Stimulated activated CD4-positive, alpha-beta T cell treated with anti-CD3 and anti-CD28 coated beads, Interleukin-15, amount 100 ng/mL, for 24 hours (primary cell): ENCODE measurements at regions not wholly inside any gene's neighbourhood (a gene's known extent, or its start where the extent isn't known, plus 50 kb on each side); places are given as distances from the start of the nearest gene placed in this dataset.

Experiments
- DNase-seq: peaks from one replicate; pipeline ENCODE4 v3.0.0-alpha.2; 2020

DNA sequence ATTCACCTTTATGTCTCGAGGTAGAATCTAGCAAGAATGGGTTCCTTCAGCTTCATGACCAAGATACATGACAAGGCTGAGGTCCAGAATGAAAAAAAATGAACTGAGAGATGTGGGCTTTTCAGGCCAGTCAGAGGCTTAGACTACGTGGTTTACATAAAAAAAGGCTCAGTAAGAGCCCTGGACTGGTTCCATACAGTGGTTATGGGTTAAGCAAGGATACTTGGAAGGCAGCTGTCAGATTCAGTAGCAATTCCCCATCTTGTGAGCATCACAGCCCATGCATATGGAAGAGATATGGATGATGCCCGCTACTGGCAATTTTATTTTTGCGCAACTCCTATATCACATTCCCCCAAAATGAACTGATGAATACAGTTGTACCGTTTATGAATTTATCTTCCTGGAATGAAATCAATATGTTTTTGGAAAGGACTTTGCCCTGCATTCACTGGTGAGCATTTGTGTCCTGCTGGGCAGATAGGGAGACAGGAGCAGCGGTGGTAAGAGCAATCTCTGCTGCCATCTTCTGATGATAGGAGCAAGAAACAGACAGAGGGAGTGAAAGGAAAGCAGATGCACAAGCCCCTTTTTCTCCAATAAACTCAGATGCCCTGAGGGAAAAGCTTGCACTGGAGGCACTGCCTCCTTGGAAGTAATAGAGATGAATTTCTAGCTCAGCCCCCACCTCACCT, 280.4 kb downstream of the GALC start:
- DNase-seq = no peak

DNA sequence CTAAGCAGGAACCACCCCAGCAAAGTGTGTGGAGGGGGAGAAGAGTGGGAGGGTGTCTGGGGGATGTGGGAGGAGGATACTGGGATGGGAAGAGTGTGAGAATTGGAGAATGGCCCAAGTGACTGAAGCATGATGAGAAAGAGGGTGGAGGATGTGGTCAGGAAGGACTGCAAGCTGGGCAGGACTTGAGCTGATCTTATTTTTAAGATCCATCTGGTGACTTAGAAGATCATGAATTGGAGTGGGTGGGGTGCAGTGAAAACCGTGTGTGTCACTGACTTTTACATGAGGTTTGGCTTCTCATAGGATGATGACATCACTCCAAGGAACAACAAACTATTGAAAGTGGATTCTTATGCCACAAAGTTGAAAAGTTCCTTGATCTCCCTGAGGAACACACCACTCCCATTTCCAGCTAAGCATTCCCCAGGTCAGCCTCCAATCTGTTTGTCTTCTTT, 287.5 kb downstream of the GALC start:
- no peak for DNase-seq

DNA sequence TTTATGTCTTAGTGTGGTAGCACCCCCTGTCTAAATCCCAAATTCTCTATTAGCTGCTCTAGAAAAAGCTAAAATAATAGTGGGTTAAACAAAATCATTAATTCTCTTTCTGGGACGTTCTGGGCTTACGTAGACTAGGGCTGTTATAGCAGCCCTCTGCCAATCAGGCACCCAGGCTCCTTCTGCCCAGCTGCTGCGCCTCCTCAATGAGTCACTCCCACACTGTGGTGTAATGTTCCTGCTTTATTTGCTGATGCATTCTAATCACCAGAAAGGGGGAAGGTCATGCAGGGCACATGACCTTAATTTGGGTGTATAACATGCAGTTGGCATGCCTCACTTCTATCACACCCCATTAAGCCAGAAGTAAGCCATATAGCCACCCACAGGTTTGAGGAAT, 294.5 kb downstream of the GALC start:
- no peak for DNase-seq

DNA sequence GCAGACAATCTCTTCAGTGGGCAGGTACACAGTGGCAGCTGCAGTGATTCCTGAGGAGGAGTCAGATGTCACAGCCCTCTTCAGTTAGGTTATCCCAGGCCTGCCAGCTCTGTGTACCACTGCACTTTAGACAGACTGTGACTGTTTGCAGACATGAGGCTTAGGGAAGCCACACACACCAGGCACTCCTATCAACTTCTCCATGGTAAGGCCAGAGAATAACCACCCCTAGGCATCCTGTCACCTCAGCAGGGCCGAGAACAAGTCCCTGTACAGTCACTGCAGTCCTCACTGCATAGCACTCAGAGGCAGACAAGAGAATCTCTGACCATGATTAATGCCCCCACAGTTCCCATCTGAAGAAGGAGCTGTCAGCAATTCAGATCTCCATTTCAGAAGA, 296.5 kb downstream of the GALC start:
- DNase-seq = no peak

DNA sequence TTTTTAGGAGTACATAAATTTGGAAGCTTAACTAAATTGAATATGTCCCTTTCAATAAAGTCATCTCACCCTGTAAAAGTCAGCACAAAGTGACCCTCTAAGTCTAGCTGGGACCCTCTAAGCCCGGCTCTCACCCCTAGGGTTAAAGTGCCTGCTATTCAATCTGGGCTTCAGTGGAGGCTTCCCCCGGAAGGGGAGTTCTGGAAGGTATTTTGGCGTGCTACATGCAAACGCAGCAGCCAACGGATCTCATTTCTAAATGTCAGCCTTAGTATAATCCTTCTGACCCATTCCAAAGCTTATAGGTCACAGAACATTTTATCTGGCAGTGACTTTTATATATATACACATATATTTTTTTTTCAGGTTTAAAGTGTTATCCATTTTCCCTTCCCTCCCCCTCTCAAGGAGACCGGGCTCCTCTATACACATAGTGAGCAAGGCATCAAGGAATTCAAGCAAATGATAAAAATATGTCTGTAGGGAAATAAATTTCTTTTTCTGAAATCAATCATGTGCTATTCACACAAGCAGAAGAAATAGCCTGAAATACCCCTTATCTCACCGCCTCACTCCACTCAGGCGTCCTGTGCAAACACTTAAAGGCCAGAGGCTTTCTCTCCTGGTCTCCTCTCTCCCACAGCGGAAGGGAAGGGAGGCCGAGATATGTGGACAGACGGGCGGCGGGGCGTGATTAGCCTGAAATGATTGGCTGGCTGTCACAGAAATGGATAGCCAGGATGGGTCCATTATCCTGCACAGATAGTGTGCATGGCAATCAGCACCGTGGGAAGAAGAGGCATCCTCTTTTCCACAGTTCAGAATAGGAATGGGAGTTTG, 301.7 kb downstream of the GALC start:
- DNase-seq = no peak

DNA sequence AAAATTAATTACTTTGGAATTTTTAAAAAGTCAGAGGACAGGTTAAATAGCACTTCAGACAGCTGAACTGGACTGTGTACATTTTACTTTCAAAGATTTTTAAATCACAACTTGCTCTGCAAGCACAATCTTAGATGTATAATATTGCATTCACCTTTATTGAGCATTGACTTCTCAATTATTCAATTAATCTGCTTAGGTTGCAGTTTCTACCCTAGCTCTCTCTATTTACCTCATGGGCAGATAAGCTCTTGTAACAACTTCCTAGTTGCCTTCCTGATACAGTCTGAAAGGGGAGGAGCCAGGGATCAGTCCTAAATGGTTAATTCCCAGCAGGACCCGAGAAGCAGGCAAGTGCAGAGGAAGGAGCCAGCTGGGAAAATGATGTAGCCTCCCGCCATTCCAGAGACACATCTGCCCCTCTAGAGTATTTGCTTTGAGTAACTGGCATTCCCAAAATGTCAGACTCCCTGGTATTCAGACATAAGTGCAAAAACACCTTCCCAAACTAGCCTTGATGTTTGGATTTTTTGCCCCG, 302.8 kb downstream of the GALC start:
- DNase-seq = no peak

DNA sequence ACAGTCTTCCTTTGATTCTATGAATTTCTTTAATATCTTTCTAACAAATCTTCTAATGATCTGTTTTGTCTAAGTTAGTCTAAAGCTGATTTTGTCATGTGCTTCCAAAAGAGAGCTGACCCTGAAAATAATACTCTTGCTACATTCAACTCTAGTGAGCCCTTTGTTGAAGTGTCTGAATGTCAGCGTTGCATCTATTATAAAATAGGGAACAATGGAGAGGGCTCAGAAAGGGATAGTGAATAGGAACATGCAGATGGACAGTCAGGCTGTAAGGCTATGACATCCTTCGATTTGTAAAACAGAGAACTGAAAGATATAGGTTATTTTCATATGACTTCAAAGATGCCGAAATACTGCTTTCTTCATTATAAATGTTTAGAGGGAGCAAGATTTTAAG, 304.5 kb downstream of the GALC start:
- no peak for DNase-seq

DNA sequence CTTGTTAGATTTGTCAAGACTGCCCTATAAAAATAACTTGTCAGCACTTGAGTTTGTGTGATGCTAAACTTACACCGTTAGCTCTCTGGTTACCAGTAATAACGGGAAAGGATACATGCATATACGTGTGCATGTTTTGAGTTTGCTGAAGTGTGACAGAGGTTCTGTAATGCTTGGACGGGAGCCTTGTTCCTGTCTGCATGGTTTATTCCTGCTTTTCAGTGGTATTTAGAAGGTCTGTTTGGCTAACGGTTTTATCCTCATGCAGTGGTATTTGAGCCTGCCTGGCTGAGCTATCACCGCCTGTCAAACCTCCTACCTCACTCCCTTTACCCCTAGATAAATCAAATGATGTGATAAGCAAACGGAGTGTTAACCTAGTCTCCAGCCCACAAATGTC, 305.6 kb downstream of the GALC start:
- no peak for DNase-seq

DNA sequence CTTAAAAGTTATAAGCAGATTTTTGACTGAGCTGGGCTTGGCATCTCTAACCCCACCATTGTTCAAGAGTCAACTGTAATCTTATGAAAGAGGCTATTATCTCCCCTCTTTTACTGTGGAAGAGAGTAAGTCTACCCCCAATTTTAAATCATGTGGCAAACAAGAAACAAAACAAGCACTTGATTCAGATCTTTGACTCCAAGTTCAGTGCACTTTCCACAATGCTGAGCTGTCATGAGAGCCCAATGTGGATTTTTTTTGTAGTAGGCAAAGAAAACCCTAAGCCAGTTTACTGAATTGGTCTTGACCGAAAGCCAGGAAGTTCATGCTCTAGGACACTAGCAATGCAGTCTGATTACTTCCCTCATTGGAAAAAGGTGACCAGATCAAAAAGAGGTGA, 306.2 kb downstream of the GALC start:
- no peak for DNase-seq

DNA sequence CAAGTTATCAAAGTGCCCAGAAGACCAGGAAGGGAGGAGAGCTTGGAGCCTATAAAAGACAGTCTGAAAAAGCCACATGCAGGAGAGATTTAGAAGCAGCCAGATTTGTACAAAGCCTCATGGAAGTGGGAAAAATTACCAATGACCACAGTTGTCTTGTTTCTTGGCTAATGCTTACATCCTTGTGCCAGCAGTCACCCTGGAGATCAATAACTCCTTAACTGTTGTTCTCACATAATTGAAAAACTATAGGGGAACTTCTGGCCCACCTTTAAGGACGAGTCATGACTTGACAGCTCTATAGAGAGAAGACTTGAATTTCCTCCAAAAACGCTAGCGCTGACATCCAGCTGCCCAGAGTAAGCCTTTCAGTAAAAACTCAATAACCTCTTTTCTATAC, 313.1 kb downstream of the GALC start:
- no peak for DNase-seq

DNA sequence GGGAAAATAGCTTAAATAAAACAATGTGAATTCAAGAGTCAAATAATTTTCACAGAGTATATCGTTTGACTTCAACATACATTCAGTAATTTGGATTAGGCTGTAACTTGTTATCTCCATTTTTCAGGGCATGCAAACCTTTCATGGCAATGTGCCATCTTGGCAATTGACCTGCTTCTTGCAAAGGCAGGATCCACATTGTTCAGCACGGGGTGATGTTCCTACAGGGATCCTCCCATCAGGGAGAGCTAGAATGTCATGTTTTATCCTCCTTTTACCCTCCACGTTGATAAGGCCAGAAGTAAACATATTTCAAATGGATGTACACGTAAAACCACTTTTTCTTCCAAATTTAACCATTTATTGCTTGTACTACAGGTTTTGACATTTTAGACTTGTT, 314.4 kb downstream of the GALC start:
- DNase-seq = no peak

DNA sequence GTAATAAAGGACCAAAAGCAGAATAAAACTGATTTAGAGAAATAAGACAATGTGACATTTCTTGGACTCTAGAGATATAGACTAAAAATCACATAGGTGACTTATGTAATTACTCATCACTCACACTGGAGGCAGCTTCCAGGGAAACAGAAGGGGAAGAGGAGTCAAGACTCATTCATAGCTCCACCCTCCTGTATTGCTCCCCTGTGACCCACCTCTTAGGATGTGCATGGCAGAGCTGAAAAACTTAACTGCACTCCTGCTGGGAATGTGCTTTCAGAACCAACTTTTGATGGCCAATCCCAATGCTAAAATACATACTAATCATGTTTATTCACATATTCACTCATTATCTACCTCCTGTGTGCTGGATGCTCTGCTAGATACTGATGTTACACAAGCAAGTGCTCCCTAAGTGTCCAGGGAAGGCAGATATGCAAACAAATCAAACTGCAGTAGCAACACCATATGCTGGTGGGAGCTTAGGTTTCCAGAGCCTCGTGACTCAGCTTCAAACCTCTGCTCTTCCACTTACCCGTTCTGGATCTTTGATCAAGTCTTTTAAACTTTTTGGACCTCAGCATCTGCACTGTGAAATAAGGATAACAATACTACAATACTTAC, 316.1 kb downstream of the GALC start:
- no peak for DNase-seq

DNA sequence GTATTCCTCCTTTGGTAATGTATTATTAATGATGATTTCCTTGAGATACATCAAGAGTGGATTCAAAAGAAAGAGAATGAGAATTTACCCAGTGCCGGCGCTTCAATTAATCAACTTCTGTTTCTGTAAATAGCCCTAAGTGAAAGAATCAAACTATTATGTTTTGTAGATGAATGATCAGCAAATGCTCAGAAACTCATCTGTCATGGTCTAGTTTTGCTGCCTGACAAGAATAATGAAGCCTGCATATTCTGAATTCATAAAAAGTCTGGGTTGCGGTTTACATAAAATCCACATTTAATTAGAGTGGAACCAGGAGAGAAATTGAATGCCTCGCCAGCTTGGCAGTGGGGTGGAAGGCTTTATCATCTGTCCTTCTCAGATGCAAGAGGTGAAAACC, 325.3 kb downstream of the GALC start:
- no peak for DNase-seq

DNA sequence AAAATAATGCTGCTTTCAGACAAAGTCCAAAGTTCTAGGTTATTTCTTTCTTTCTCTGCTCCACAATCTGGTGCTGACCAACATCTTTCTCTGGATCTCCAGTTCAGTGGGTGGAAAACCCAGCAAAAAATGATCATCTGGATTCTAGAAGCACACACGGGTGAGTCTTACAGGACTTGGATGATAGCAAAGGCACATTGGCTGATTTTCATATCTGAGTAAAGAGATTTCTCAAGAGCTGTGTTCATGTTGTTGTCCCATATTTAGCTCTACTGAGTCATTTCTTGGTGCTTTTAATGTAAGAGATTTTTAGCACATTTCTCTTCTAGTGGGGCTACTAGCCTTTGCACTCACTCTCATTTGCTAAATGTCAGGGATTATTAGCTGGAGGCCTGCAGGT, 336.7 kb downstream of the GALC start:
- DNase-seq = no peak

DNA sequence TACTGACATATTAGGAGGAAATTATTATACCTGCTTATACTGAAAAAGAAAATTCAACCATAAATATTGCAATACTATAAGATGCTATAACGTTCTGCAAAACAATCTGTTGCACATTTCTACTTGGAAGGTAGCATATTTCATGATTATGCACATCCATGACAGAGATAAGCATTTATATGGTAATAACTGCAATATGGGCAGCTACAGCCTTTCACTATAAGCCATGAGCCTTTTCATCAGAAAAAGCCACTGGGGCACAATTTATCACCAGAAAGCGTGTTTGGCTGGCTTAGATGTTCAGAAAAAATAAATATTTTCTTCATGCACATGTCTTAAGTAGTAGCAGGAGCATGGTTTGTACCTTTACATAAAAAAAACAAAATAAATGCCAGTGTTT, 340.7 kb downstream of the GALC start:
- DNase-seq = no peak

DNA sequence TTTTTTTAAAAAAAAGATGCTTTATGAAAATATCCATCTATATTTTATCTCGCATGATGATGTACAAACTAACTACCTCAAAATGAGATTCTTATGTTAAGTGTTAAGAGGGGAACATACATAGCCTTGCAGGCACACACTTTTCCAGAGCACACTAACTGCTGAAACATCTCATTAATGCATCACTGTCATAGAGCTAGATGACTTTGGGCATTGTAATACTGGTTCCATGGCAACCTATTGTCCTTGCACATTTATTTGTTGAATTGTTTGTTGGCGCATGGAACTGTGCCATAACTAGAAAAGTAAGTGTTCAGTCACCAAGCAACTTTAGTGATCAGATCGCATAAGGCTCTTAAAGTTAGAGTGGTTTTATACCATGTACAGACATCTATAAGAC, 348.3 kb downstream of the GALC start:
- no peak for DNase-seq

DNA sequence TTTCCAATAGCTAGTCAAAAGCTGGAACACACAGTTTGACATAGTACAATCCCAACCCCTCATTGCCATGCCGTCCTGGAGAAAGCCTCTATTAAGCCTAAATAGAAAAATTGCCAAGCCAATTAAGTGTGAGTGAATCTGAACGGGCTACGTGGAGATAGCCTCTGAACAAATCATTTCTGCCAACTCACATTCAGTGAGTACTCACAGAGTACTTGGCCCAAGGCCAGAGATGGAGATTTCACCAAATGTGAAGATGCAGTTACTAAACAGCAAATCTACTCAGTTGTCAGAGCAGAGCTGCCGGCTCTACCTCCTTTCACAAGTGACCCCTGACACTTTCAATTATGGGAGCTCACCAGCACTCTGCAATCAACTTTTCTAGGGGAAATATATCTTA, 350.0 kb downstream of the GALC start:
- no peak for DNase-seq

DNA sequence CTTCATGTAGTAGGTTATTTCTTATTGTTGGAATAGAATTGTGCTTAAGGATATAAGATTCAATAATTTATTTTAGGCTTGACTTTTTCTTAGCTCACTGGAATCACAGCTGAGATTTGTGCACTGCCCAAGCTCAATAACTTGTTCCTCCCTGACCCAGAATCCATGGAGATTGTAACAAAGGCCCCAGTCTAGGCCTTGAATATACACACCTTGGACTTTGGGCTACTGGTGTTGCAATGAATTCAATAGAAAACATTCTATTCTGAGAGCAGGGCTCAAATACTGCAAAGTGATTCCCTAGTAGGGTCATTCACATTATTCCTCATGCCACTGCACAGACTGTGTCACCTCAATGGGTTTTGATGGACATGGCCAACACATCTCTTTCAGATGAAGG, 352.4 kb downstream of the GALC start:
- no peak for DNase-seq

DNA sequence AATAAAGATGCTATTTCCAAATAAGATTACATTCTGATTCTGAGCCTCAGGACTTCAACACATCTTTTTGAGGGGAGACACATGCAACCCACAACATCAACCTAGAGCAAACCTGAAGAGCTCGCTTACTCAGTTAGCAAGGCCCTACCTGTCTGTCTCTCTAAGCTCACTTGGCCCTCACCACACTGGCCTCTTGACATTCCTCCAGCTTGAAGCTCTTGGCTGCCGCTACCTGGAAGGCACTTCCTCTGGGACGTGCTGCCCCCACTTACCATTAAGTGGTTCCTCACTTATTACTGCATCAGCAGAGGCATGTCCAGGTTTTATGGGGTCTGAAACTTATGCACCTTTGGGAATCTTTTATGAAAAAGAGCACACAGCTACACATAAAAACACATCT, 354.8 kb downstream of the GALC start:
- DNase-seq = no peak

DNA sequence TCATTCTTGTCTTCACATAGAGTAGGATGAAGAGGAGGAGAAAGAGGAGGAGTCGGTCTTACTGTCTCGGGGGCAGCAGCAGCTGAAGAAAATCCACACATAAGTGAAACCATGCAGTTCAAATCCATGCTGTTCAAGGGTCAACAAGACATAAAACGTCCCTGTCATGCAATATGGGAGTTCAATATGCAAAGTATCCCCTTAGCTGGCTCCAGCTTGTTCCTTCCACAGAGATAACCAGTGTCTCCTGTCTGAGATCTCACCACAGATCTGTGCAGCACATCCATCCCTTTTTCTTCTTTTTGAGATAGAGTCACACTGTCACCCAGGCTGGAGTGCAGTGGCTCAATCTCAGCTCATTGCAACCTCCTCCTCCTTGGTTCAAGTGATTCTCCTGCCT, 357.5 kb downstream of the GALC start:
- no peak for DNase-seq

DNA sequence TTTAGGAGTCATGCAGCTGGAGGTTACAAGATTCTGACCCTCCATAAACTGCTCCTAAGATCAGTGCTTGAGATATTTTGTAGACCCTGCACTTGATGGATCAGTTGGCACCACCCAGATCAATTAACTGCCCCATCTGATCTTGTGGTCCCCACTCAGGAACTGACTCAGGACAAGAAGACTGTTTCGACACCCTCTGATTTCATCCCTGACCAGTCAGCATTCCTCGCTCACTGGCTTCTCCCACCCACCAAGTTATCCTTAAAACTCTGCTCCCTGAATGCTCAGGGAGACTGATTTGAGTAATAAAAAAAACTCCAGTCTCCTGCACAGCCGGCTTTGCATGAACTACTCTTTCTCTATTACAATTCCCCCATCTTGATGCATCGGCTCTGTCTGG, 360.2 kb downstream of the GALC start:
- DNase-seq = no peak

DNA sequence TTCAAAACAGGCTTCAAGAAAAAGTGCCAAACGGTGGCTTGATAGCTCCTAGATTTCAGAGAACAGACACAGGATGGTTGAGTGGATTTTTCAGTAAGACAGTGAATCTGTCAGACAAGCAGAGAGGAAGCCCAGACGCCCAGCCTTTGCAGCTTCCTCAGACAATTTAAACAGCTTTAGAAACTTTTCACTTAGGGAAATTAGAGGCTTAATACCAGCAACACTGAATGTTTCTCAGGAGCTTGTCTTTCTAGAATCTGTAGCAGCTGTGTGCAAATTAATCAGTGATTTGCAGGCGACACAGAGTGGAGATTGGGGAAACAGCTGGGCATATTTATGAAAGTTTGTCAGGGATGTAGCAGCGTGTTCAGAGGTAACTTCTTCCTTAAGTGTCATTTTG, 362.1 kb downstream of the GALC start:
- no peak for DNase-seq

DNA sequence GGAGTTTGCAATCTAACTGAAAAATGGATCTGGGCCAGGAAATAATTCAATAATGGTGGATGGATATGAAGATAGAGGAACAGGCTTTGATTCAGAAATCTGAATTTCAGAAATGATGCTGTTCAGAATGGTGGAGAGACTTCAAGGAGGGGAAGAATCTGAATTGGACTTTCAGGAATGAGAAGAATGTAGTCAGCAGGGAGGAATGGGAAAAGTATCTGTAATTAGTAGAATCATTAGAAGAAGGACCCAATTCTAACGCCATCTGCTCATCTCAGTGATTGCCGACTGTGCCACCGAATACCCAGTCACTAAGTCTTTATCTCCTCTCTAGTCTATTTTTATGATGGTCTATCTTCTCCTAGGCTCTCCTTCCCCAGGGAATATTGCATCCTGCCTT, 363.2 kb downstream of the GALC start:
- no peak for DNase-seq

DNA sequence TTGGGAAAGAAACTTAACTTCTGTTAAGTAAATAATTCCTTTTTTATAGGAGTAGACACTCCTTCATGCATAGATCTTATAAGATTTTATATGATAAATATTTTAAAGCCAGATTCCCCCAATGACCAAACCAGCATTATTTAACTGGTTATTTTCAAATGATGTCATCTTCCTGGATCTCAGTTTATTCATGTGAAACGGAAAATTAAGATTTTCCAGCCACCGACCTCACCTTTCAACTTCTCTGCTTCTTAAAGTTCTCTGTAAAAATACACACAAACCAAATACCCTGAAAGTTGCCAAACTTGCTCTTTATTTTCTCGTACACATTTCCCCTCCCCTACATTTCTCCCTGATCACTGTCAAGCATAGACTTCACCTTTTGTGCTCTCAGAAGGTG, 364.2 kb downstream of the GALC start:
- no peak for DNase-seq
